ENCODE measurements at regions not wholly inside any gene's neighbourhood (a gene's known extent, or its start where the extent isn't known, plus 50 kb on each side); places are given as distances from the start of the nearest gene placed in this dataset.
A peak's percentile ranks its signal among the peaks of the same experiment; 100 is the strongest.

GRCh38 chr7:112556633-112557032 is 75.8 kb downstream of the LSMEM1 start:
- Histone ChIP-seq H3K36me3 (ENCODE audit: control insufficient read depth in 2 of 2, extremely low read depth in 1 of 2, insufficient read depth in 1 of 2, low read length in 1 of 2) (no peaks in the 10 kb centered on the region), H3K9me3 (no peaks in the 10 kb centered on the region), H3K27ac (ENCODE audit: low read length) (no peak overlapping the region), H3K4me1 (ENCODE audit: control insufficient read depth in 1 of 2, extremely low read depth in 1 of 2, insufficient read depth in 2 of 2, low read length in 2 of 2) (peaks cover 5 to 8% of the 10 kb centered on the region in 2 experiments), H3K4me3 (ENCODE audit: control insufficient read depth in 1 of 2, extremely low read depth in 1 of 2, low read length in 1 of 2) (no peak overlapping the region), H3K27me3 (replicated peaks in 1 of 2; ENCODE audit: control insufficient read depth in 2 of 2, extremely low read depth in 1 of 2, insufficient read depth in 2 of 2, low read length in 1 of 2) (no peaks in the 10 kb centered on the region)
- no peaks in the 10 kb centered on the region for H3K9me3 Mint-ChIP-seq
- CTCF ChIA-PET = interaction anchor here (0.6 to 1.0 kb wide), 2 partner anchors 380 to 868 kb away, joined by 3 read pairs; no protein-coding TSS in a partner anchor
- H3K4me3 Mint-ChIP-seq = no peak overlapping the region
- peaks cover 4 to 6% of the 10 kb centered on the region in 2 donors for H3K27me3 Mint-ChIP-seq
- peaks cover 8 to 14% (median 13%) of the 10 kb centered on the region in 3 donors for H3K4me1 Mint-ChIP-seq
- peak in 1 of 35 experiments; percentile 25 for DNase-seq
- peak; percentile 58 to 81 (median 74) for ATAC-seq (replicated peaks in 1 of 4)
- no CpG with 5 or more reads among the region's 1 CpG for WGBS (ENCODE audit: insufficient coverage)
- H3K27ac Mint-ChIP-seq = peak overlapping the region; percentile 32 to 57
- POLR2A ChIA-PET = no interaction called here
- H3K36me3 Mint-ChIP-seq = no peaks in the 10 kb centered on the region

- H3K4me3 ChIP-seq (ENCODE audit: control insufficient read depth in 1 of 2, extremely low read depth in 1 of 2, low read length in 1 of 2) = no peak overlapping the region
- ATAC-seq (replicated peaks in 1 of 4) = no peak
- no peak for DNase-seq
- POLR2A ChIA-PET = no interaction called here
- no peaks in the 10 kb centered on the region for H3K27me3 ChIP-seq (replicated peaks in 1 of 2; ENCODE audit: control insufficient read depth in 2 of 2, extremely low read depth in 1 of 2, insufficient read depth in 2 of 2, low read length in 1 of 2)
- Mint-ChIP-seq H3K9me3 (no peaks in the 10 kb centered on the region), H3K4me3 (no peak overlapping the region), H3K27me3 (peaks cover 5 to 9% of the 10 kb centered on the region in 2 donors), H3K36me3 (no peaks in the 10 kb centered on the region), H3K27ac (no peak overlapping the region), H3K4me1 (no peaks in the 10 kb centered on the region)
- no peaks in the 10 kb centered on the region for H3K4me1 ChIP-seq (ENCODE audit: control insufficient read depth in 1 of 2, extremely low read depth in 1 of 2, insufficient read depth in 2 of 2, low read length in 2 of 2)
- no peak overlapping the region for H3K27ac ChIP-seq (ENCODE audit: low read length)
- 67% methylated on average over 1 of the region's 8 CpGs for WGBS (ENCODE audit: insufficient coverage)
- no peaks in the 10 kb centered on the region for H3K36me3 ChIP-seq (ENCODE audit: control insufficient read depth in 2 of 2, extremely low read depth in 1 of 2, insufficient read depth in 1 of 2, low read length in 1 of 2)
- CTCF ChIA-PET = no interaction called here
- no peaks in the 10 kb centered on the region for H3K9me3 ChIP-seq
These were observed 85.9 kb downstream of the LSMEM1 start for GRCh38 chr7:112566442-112567324.

DNA sequence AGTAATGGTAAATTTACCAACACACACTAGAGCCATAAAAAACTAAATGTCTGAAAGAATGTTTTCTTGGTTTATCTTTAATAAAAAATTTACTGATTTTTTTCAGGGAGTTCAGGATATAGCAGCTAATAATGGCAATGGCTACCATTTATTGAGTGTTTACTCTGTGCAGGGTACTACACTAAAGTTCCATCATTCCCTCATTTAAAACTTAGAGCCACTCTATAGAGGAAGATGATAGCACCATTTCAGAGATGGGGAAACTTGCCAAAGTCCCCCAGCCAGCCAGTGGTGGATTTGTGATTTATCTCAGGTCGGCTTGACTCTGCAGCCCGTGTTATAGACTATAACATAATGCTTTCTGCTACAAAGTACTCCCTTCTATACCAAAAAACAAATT is 86.6 kb downstream of the LSMEM1 start:
- H3K4me3 ChIP-seq (ENCODE audit: control insufficient read depth in 1 of 2, extremely low read depth in 1 of 2, low read length in 1 of 2) = no peak overlapping the region
- ChIA-PET CTCF (interaction anchor here in 1 of 2 donors (0.7 kb wide), 1 partner anchor 18 kb away, joined by 3 read pairs; no protein-coding TSS in a partner anchor), POLR2A (no interaction called here)
- no peaks in the 10 kb centered on the region for H3K36me3 Mint-ChIP-seq
- H3K27me3 Mint-ChIP-seq = peaks cover 5 to 9% of the 10 kb centered on the region in 2 donors
- H3K9me3 ChIP-seq = no peaks in the 10 kb centered on the region
- no peaks in the 10 kb centered on the region for H3K4me1 ChIP-seq (ENCODE audit: control insufficient read depth in 1 of 2, extremely low read depth in 1 of 2, insufficient read depth in 2 of 2, low read length in 2 of 2)
- H3K4me3 Mint-ChIP-seq = no peak overlapping the region
- no CpG with 5 or more reads among the region's 2 CpGs for WGBS (ENCODE audit: insufficient coverage)
- no peaks in the 10 kb centered on the region for H3K9me3 Mint-ChIP-seq
- no peaks in the 10 kb centered on the region for H3K27me3 ChIP-seq (replicated peaks in 1 of 2; ENCODE audit: control insufficient read depth in 2 of 2, extremely low read depth in 1 of 2, insufficient read depth in 2 of 2, low read length in 1 of 2)
- H3K27ac ChIP-seq (ENCODE audit: low read length) = no peak overlapping the region
- DNase-seq (no peak), ATAC-seq (replicated peaks in 1 of 4) (no peak)
- H3K27ac Mint-ChIP-seq = no peak overlapping the region
- peaks cover 2 to 7% (median 2%) of the 10 kb centered on the region in 3 donors for H3K4me1 Mint-ChIP-seq
- H3K36me3 ChIP-seq (ENCODE audit: control insufficient read depth in 2 of 2, extremely low read depth in 1 of 2, insufficient read depth in 1 of 2, low read length in 1 of 2) = no peaks in the 10 kb centered on the region

DNA sequence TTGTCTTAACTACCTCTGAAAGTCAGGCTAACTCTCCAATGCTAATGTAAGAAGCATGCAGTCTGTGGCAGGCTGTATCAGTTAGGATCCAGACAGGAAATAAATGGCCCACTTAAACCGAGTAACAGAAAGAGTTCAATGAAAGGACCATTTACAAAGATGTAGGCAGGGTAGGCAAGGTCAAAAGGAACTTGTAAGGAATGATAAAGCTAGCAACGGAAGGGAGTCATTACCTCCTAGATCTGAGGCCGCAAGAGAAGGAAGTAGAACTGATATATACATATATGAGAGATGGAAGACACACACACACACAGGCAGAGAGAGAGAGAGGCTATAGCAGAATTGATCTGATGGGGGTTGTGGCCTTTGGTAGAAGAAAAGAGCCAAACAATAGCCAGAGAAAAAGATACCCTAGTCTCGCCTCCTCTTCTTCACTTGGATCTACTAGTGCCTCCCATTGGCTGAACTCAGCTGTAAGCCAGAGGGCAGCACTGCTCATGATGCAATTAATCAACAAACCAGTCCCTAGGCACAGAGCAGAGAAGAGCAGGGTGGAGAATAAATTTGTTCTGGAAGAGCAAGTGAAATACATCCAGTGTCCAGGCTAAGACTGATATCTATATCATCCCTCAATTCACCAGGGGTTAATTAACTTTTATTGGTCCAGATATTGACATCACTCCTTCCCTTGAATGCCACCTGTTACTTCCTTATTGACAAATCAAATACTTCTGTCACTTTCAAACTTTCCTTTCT is 91.2 kb downstream of the LSMEM1 start:
- no peak overlapping the region for H3K27ac Mint-ChIP-seq
- peaks cover 12 to 18% (median 12%) of the 10 kb centered on the region in 3 donors for H3K4me1 Mint-ChIP-seq
- DNase-seq = peak in 1 of 35 experiments; percentile 3
- 17% methylated on average over 1 of the region's 4 CpGs for WGBS (ENCODE audit: insufficient coverage)
- H3K27me3 Mint-ChIP-seq = peaks cover 0 to 5% of the 10 kb centered on the region in 2 donors
- H3K9me3 ChIP-seq = peaks cover 4% of the 10 kb centered on the region
- no peak overlapping the region for H3K4me3 Mint-ChIP-seq
- no peak for ATAC-seq (replicated peaks in 1 of 4)
- no peak overlapping the region for H3K27ac ChIP-seq (ENCODE audit: low read length)
- ChIA-PET CTCF (no interaction called here), POLR2A (interaction anchor here in 1 of 2 donors (0.7 kb wide), 1 partner anchor 86 kb away, joined by 5 read pairs; no protein-coding TSS in a partner anchor)
- peaks cover 0 to 5% (median 2%) of the 10 kb centered on the region in 3 donors for H3K9me3 Mint-ChIP-seq
- H3K4me3 ChIP-seq (ENCODE audit: control insufficient read depth in 1 of 2, extremely low read depth in 1 of 2, low read length in 1 of 2) = no peak overlapping the region
- no peaks in the 10 kb centered on the region for H3K36me3 Mint-ChIP-seq
- H3K27me3 ChIP-seq (replicated peaks in 1 of 2; ENCODE audit: control insufficient read depth in 2 of 2, extremely low read depth in 1 of 2, insufficient read depth in 2 of 2, low read length in 1 of 2) = no peaks in the 10 kb centered on the region
- H3K36me3 ChIP-seq (ENCODE audit: control insufficient read depth in 2 of 2, extremely low read depth in 1 of 2, insufficient read depth in 1 of 2, low read length in 1 of 2) = no peaks in the 10 kb centered on the region
- H3K4me1 ChIP-seq (ENCODE audit: control insufficient read depth in 1 of 2, extremely low read depth in 1 of 2, insufficient read depth in 2 of 2, low read length in 2 of 2) = peaks cover 0 to 4% of the 10 kb centered on the region in 2 experiments

GRCh38 chr7:112572669-112573301 is 92.0 kb downstream of the LSMEM1 start:
- Mint-ChIP-seq H3K36me3 (no peaks in the 10 kb centered on the region), H3K27me3 (peaks cover 0 to 5% of the 10 kb centered on the region in 2 donors), H3K27ac (no peak overlapping the region), H3K4me1 (peaks cover 12 to 18% (median 12%) of the 10 kb centered on the region in 3 donors), H3K4me3 (no peak overlapping the region), H3K9me3 (peaks cover 0 to 5% (median 2%) of the 10 kb centered on the region in 3 donors)
- peaks cover 4% of the 10 kb centered on the region for H3K9me3 ChIP-seq
- H3K36me3 ChIP-seq (ENCODE audit: control insufficient read depth in 2 of 2, extremely low read depth in 1 of 2, insufficient read depth in 1 of 2, low read length in 1 of 2) = no peaks in the 10 kb centered on the region
- H3K4me1 ChIP-seq (ENCODE audit: control insufficient read depth in 1 of 2, extremely low read depth in 1 of 2, insufficient read depth in 2 of 2, low read length in 2 of 2) = peaks cover 0 to 4% of the 10 kb centered on the region in 2 experiments
- POLR2A ChIA-PET = no interaction called here
- no peak overlapping the region for H3K4me3 ChIP-seq (ENCODE audit: control insufficient read depth in 1 of 2, extremely low read depth in 1 of 2, low read length in 1 of 2)
- CTCF ChIA-PET = no interaction called here
- WGBS (ENCODE audit: insufficient coverage) = no CpG with 5 or more reads among the region's 1 CpG
- H3K27ac ChIP-seq (ENCODE audit: low read length) = no peak overlapping the region
- no peaks in the 10 kb centered on the region for H3K27me3 ChIP-seq (replicated peaks in 1 of 2; ENCODE audit: control insufficient read depth in 2 of 2, extremely low read depth in 1 of 2, insufficient read depth in 2 of 2, low read length in 1 of 2)
- peak in 1 of 4 experiments; percentile 26 for ATAC-seq (replicated peaks in 1 of 4)
- DNase-seq = peak in 1 of 35 experiments; percentile 3

All from T-cell (primary cell).